GM12891 (cell line): ENCODE measurements at regions not wholly inside any gene's neighbourhood (a gene's known extent, or its start where the extent isn't known, plus 50 kb on each side); places are given as distances from the start of the nearest gene placed in this dataset.

ENCODE experiments used
- PAX5 ChIP-seq: IDR thresholded peaks from 2 replicates; pipeline ENCODE4 v1.6.1; 2011; ENCODE audit warnings: low read length, moderate library complexity, mild to moderate bottlenecking; ENCODE audit not compliant: insufficient read depth, severe bottlenecking
- POLR2A ChIP-seq: IDR thresholded peaks from 2 replicates; pipeline ENCODE4 v1.6.1; 2011; ENCODE audit warnings: low read depth, low read length, control low read depth
- POLR2AphosphoS5 ChIP-seq: IDR thresholded peaks from 2 replicates; pipeline ENCODE4 v1.6.1; 2011; ENCODE audit warnings: low read depth, low read length, control low read depth
- SPI1 ChIP-seq: IDR thresholded peaks from 2 replicates; pipeline ENCODE4 v1.6.1; 2011; ENCODE audit warnings: low read depth, low read length, control low read depth
- TAF1 ChIP-seq: IDR thresholded peaks from 2 replicates; pipeline ENCODE4 v1.6.1; 2011; ENCODE audit warnings: low read depth, low read length, control low read depth

DNA sequence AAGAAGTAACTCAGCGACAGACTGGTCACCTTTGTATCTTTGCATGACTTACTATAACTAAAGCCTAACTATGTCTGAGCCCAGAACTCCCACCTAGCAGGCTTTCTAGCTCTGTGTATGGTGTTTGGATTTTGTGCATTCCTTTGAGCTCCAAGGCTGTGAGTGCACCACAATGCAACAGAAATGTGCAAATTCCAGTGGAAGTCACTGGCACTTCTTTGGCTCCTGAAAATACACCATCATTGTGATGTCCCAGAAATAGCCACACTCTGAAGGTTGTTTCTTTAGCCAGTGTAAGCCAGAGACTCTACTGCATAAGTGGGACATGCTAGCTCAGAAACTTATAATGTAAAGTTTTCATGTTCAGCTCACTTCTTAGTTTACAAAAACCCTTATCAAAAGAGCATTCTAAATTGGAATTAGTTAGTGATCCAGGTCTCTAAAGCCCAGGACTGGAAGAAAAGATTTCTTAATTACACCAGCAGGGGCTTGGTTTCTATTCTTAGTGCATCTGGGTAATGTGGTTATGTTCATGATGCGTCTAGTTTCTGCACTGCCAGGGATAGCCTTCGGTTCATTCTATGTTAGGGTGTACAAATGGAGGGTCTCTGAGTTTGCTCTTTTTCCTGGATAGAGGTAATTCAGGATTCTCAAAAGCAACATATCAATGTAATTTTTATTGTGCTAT lies 1239.5 kb upstream of the ZEB2 start:
- TF ChIP-seq TAF1 (no peak), PAX5 (no peak), POLR2A (no peak), POLR2AphosphoS5 (no peak), SPI1 (no peak)
